ENCODE measurements at regions not wholly inside any gene's neighbourhood (a gene's known extent, or its start where the extent isn't known, plus 50 kb on each side); places are given as distances from the start of the nearest gene placed in this dataset.

DNA sequence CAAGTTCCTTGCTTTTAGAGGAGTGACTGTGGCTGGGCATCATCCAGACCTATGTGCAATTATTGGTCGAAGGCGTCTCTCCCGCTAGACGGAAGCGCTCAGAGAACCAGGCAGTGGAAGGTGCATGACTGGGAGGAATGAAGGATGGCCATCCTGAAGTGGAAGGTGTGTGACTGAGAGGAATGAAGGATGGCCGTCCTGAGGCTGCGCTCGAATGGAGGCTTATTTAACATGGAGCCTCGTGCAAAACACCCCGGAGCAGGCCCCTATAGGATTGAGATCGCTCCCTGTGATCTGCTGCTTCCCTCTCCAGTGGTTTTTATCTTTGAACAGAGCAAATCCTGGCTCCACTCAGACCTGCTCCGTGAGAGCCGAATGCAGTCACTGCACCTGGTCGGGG lies 140.2 kb upstream of the ID2 start:
- no peak for DNase-seq (ENCODE audit: low spot score)

DNA sequence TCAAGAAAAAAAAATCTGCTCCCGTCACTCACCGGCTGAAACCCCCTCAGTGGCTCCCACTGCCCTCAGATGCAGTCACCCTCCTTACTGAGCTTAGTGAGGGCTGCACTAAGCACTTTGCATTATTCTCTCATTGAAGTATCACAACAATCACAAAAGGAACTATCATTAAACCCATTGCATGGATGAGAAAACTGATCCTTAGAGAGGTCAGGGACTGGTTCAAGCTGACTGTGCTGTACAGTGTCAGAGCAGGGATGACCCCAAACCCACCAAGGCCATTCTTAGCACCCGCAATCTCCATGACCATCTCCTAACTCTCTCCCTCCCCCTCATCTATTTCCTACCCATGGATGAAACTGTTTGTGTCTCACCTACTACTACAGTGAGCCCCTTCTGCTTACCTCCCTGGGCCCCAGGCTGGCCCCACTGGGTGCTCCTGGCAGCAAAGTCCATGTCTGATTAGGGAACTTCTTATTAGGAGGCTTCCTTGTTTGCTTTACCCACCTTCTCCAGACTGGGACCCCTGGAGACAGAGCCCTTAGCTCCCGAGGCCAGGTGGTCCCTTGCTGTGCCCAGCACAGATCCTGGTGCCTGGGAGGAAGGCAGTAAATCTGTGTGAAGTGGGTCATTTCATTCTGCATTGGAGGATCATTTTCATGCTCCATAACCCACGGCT lies 139.3 kb upstream of the ID2 start:
- no peak for DNase-seq (ENCODE audit: low spot score)

DNA sequence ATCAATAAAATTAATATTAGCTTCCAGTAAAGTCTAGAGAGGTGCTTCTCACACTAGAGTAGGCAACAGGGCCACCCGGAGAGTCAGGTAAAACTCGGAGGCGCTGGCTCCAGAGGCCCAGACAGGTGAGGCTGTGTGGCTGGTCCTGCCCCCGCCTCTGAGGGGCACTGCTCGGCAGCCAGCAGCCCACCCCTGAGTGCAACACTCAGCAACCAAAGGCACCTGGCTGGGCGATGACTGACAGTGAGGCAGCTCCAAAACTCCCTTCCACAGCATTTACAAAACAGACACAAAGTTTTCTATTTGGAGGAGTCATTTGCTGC lies 138.8 kb upstream of the ID2 start:
- DNase-seq (ENCODE audit: low spot score): no peak

DNA sequence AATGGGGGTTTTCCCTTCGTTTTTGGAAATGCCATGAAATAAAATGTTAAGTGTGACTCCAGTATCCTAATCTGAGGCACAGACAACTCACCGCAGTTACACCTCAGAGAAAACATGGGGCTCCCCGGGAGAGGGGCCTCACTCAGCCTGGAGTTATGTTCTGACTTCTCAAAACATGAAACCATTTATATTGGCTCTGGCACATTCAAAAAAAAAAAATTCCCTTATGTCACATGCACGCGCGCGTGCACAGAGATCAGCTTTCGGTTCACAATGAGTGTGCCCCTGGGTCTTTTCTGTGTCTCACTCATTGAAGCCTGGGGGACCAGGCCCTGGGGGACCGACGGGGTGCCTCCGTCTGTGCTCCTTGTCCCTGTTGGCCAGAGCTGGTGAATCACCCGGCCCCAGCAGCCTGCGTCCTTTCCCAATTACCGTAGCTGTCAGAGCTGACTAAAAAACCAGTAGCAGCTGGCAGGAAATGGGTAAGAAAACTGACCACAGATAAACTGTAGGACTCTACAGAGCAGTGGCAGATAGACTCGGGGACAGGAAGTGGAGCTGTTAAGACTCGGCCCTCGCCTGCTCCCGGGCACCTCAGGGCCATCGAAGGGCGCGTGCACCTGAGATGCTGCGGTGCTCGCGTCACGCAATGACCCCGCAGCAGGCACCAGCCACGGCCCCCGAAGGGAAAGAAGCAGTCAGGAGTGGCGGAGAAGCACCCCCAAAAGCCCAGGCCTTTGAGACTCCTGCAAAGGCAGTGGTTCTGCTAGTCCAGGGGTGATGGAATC lies 138.3 kb upstream of the ID2 start:
- no peak for DNase-seq (ENCODE audit: low spot score)

DNA sequence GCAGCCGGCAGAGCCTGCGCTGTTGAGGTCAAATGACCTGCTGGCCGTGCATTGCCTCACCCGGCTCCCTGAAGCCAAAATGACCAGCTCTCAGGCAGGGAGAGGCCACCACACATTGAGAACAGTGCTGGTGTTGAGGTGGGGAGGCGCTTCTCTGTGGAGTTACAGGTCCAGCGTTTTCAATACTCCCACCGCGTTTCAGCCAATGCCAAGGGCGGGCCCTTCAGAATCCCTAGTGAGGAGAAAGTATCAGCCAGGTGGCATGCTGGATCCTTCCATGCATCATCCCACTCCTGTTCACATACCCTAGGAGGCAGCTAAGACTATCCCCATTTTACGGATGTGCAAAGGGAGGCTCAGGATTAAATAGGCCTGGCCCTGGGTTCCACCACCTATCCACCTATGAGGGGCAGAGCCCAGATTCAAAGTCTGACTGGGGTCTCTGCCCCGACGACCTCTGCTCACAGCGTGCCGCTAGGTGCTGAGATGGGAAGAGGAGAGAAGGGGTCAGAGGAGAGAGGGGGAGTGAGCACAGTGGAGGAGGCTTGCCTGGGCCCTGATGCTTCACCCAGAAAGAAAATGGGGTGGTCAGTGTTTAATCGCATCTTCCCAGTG lies 137.6 kb upstream of the ID2 start:
- DNase-seq (ENCODE audit: low spot score): no peak

DNA sequence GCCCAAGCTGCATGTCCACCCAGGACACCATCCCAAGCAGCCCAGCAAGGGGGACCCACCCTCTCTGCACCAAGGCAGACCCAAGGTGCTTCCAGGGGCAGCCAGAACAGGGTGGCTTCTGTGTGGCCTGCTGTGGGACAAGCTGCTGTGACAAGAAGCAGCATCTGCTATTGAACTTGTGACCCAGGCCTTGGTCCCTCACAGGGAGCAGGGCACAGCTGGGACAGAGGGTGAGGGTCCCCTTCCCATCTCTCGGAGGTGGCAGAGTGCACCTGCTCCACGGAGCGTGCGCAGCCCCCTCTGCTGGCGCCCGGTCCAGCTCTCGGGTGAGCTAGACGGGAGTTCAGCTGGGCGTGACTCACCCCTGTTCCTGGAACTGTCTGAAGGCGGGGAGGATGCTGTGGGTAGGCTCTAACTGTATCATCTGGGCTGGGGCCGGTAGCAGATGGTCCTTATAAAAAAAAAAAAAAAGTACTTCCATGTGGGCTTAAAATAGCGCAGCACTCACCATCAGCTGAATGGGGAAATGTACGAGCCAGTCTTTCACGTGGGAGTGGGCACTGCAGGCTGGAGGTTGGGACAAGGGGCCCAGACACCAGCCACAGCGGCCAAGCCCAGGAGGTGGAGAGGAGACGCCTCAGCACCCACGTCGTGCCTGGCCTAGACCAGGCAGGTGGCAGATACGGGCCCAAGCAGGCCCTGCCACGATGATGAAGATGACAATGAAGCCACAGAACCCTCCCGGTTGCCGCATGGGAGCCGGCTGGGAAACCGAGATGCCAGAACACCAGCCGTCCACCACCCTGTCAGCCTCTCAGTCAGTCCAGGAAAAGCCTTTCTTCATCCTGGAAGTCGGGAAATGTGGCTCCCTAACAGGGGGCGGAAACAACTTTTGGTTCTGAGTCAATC lies 136.8 kb upstream of the ID2 start:
- DNase-seq (ENCODE audit: low spot score): no peak

DNA sequence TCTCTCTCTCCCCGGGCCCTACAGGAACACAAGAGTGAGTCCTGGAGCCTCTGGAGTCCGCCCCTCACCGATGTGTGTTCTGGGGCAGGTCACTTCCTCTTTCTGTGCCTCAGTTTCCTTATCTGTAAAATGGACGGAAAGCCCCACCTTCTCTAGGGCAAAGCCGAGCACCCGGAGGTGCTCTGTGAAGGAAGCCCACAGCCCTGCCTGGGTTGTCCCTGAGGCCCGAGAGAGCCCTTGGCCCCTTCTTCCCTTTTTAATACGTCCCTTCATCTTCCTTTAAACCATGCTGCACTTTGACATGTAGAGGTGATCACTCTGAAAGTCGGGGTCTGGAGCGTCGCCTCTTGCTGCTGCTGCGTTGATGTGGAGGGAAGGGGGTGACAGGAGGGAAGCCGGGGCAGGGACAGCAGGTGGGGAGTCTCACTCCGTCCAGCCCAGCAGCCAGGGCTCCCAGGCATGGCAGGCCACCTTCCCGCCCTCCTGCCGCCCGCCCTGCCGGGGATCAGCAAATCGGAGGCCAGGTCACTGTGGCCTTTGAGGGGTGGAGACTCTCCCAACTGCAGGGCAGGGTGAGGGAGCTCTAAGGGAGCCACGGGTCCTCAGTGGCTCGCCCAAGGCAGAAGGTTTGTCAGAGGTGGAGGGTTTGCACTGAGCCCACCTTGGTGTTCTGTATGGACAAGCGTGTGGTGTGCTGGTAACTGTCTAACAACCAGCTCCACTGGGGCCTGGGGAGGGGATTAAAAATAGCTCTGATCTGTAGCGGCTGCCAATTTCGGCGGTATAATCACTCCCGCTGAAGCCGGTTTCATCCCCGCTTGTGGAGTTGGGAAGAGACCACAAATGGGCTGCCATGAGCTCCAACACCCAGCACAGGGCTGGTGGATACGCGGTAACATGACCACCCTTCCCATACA lies 135.9 kb upstream of the ID2 start:
- no peak for DNase-seq (ENCODE audit: low spot score)

DNA sequence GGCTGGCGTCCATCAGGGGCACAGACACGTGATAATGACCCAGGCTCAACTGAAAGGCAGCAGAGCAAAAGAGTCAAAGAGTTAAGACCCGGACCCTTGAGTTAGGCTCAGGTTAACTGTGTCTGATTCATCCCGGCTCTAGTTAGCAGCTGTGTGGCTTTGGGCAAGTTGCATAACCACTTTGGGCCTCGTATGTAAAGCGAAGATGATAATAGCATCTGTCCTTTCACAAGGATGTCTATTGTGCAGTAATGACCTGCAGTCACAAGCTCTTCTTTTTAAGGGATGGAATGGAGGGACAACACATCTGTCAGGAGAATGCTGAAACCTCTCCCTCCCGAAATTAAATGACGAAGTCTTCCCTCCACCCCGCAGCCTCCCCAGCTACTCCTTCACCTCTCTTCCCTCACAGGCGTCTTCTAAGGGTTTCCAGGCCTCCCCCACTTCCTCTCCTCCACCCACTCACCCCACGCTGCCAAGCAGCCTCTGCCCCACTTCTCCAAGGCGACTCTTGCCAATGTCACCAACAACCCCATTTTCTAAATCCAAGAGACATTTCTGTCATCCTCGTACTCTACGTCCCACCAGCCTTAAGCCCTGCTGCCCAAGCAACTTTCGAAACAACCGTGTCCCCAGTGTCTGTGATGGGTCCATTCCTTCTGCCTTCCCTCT lies 135.1 kb upstream of the ID2 start:
- no peak for DNase-seq (ENCODE audit: low spot score)

DNA sequence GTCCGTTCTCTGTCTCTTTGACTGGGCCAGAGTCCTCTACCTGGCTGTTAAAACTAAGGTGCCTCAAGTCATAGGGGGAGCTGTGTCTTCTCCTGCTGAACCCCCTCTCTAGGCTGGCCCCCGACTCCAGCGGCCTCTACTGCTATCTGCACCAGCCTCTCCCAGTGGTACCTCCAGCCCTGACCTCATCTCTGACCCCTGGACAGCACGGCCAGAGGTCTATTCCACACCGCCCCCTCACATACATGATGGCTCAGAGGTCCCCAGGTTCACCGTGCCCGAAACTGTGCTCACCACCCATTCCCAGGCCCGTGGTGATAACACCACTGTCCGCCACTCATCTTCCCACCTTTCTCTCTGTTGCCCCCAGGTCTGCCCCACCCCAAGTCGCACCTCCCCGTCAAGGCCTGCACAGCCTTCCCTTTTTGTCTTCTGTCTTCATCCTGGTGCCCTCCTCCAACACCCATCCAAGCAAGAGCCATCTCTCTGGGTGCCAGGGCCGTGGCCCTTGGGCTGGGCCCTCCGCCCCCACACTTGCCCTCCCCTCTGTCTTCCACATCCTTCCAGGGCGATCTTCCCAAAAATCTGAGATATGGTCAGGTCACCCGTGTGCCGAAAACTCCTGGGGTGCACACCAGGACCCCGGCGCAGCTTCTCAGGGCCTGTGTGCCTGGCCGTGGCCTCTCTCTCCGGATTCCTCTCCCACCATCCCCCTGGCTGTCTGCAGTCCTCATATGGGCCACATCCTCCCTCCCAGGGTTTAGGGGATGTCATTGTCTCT lies 134.4 kb upstream of the ID2 start:
- DNase-seq (ENCODE audit: low spot score): no peak

DNA sequence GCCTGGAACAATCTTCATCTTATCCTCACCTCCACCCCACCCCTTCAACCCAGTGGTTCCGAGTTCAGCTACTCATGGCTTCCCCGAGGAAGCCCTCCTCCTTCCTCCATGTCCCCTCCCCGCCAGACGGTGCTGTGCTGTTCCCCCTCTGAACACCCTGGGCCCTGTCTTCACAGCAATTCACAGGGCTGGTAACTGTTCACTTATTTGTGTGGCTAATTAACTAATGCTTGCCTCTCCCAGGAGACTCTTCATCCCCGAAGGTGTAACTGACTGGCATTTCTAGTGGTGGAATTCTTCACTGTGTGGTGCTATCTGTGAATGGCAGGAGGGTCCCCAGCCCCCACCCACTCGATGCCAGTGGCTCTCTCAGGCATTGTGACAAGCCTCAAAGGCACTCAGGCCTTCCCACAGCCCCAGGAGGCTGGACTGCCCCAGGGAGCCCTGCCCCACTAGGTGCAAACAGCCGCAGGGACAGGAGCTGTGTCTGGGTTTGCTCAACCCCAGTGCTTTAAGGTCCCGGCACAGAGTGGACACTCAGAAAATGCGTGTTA lies 133.7 kb upstream of the ID2 start:
- DNase-seq (ENCODE audit: low spot score): no peak

DNA sequence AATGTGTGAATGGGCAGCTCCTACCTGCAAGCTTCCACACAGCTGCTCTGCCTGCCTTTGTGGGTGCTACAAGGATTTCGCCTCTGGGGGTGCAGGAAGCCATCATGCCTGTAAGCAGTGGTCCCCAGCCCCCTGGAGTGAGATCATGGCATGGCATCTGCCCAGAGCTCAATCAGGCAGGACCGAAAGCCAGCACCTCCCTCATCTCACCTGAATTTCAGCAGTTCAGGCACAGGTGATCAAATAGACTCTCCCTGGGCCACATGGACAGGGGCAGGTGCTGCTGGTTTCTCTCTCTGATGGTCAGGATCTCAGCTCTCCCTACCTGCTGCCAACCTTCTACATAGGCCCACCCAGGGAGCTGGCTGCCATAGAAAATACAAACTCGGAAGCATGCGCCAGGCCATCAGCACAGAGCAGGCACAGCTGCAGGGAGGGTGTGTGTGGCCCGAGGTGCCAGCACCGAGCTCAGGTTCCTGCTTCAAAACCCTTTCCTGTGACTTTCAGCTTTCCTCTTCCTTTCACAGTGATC lies 133.2 kb upstream of the ID2 start:
- no peak for DNase-seq (ENCODE audit: low spot score)

DNA sequence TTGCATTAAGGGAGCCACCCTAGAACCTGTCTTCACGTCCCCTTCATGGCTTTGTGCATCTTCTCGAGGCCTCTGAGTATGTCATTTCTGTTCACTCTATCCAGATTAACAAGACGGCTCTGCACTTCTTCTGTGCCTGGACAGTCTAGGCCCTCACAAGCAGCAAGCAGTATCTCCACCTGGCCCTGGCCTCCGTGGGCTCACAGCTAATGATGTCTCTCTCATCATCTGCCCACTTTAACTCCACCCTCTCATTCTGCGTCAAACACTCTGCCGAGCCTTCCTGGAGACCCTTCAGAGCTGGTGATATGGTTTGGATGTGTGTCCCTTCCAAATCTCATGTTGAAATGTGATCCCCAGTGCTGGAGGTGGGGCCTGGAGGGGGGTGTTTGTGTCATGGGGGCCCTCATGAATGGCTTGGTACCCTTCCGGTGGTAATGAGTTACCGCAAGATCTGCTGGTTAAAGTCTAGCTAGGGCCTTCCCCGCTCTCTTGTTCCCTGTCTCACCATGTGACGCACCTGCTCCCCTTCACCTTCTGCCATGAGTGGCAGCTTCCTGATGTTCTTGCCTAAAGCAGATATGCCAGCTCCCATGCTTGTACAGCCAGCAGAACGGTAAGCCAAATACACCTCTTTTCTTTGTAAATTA lies 132.5 kb upstream of the ID2 start:
- DNase-seq (ENCODE audit: low spot score): no peak

DNA sequence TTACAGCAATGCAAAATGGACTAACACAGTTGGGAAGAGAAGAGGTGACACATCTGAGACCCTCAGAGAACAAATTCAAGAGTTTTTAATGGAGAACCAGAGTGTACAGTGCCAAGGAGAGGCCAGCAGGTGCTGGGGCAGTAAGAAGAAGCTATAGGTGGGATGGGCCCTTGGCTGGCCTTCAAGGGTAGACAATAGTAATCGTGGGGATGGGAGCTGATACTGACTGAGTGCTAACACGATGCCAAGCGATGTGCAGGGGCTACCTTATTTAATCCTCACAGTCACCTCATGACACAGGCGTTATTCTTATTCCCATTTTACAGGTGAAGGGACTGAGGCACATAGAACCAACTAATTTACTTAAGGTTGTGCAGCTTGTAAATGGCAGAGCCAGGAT lies 131.9 kb upstream of the ID2 start:
- no peak for DNase-seq (ENCODE audit: low spot score)

DNA sequence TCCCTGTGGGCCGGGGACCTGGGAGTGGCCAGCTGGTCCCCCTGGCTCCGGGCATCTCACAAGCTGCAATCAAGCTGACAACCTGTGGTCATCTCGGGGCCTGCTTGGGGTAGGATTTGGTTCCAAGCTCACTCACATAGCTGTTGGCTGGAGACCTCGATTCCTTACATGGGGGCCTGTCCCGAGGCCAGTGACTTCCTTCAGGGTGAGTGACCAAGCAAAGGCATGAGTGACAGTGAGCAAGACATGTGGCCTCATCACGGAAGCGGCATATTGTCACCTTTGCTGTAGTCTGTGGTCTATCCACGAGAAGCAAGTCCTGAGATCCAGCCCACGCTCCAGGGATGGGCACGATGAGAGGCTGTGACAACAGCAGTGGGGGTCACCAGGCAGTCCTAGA lies 131.4 kb upstream of the ID2 start:
- no peak for DNase-seq (ENCODE audit: low spot score)

DNA sequence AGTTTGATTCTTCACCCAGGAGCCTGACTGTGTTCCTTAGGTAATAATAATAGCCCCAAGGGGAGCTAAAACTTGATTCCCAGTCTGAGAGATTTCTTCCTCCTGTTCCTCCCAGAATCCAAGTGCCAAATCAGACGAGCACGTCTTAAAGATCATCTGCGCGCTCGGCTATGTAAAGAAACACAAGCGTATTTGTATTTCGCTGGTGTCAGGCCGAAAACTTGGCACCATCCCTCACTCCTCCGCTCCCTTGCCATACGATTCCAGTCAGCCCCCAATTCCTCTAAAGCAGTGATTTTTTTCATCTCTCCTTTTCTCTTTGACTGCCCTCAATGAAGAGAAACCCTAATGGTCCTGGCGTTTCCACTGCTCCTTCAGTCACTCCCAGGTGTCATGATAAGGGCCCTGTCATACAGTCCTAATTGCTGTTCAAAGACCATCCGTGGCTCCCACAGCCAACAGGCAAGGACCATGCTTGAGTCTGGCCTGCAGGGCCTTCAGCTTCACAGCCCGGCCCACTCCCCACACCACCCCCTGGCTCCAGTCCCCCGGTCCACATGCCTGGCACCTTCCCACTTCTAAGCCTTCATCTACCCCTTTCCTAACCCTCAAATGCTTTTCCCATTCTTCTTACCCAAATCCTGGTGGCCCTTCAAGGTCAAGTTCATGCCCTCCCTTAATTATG lies 130.8 kb upstream of the ID2 start:
- DNase-seq (ENCODE audit: low spot score): no peak

DNA sequence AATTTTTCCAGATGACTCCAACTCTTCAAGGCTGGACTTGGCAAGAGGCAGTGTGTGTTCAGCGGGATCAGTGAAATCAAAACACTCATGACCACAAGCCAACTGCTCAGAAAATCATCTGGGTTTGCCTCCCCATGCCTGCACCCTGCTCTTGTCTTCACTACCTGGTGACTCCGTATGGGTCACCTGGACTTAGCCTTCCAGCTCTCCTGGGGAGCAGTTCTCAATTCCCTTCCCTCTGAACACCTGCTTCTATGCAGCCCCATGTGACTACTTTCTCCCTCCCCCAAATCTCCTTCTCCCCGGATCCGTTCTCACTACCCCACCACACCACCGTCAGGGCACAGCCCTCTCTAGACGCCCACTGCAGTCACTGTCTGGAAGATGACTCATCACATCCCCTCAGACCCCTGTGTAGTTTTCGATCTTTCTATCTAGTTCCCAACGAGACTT lies 130.2 kb upstream of the ID2 start:
- no peak for DNase-seq (ENCODE audit: low spot score)

DNA sequence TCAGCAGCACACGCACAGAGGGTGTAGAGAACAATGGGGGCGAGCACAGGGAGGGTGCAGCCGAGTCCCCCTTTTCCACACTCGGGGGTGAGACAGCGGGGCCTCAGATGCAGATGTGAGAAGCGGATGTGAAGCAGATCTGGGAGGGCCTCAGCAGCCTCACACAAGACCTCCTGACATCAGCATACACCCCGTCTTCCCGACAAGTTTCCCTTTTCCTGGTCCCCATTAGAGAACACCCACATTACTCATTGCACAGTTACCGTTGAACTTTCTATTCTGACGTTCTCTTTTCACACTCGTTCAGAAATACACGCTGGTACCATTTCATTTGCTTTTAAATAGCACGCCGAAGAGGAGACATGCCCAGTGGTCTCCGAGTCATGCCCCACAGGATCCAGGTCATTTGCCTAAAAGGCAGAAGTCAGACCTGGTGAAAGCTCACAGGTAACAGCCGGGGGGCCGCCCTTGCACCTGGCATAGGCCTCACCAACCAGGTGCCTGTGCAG lies 129.5 kb upstream of the ID2 start:
- no peak for DNase-seq (ENCODE audit: low spot score)

DNA sequence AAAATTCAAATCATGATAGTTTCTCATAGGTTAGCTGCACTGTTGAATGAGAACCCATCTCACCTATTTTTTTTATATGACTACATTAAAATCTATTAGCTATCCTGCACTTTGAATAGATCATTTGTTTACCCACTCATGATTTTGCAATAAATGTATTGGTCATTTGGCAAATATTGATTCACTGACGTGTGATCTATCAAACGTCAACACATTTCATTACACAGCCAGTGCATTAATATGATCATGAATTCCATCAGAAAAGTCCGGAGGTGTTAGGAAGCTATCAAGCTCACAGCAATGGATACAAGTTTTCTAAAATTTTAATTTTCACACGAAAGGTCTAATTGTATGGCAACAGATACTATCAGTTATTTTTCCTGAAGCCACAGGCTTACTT lies 128.2 kb upstream of the ID2 start:
- DNase-seq (ENCODE audit: low spot score): no peak

All from HuH-7.5 (cell line).